GM23338 (cell line): ENCODE measurements at regions not wholly inside any gene's neighbourhood (a gene's known extent, or its start where the extent isn't known, plus 50 kb on each side); places are given as distances from the start of the nearest gene placed in this dataset.

Source experiments
- ATAC-seq: fragments of 200-7000 bp; cut with Tn5 transposase; 3 replicates; pipeline ENCODE4 v1.9.1; 2020
- DNase-seq: peaks from one replicate; pipeline ENCODE4 v3.0.0-alpha.2; 2015; ENCODE audit warnings: low spot score
- H2AFZ ChIP-seq: fragments of 200-600 bp; sonication (generic); 2 replicates; pipeline ENCODE4 v1.8.0; 2016; ENCODE audit warnings: antibody characterized with exemption, mild to moderate bottlenecking, moderate library complexity
- H3F3A ChIP-seq: fragments of 200-600 bp; sonication (generic); replicated peaks from 2 replicates; pipeline ENCODE4 v1.8.0; 2017; ENCODE audit warnings: antibody characterized with exemption, mixed run types, low read depth
- H3K27ac ChIP-seq: fragments of 200-600 bp; sonication (generic); 2 replicates; pipeline ENCODE4 v1.6.1; 2016; ENCODE audit warnings: low read depth
- H3K27me3 ChIP-seq: fragments of 200-600 bp; sonication (generic); 2 replicates; pipeline ENCODE4 v1.8.0; 2016; ENCODE audit warnings: mild to moderate bottlenecking, mixed run types, moderate library complexity; ENCODE audit not compliant: insufficient read depth
- H3K36me3 ChIP-seq: fragments of 200-600 bp; sonication (generic); 2 replicates; pipeline ENCODE4 v1.8.0; 2016; ENCODE audit warnings: mild to moderate bottlenecking; ENCODE audit not compliant: insufficient read depth
- H3K4me1 ChIP-seq: fragments of 200-600 bp; sonication (generic); 2 replicates; pipeline ENCODE4 v1.8.0; 2016; ENCODE audit warnings: mild to moderate bottlenecking, moderate library complexity; ENCODE audit not compliant: insufficient read depth
- H3K4me2 ChIP-seq: fragments of 200-600 bp; sonication (generic); 2 replicates; pipeline ENCODE4 v1.7.1; 2017; ENCODE audit warnings: mixed run types
- H3K4me3 ChIP-seq: fragments of 200-600 bp; sonication (generic); 2 replicates; pipeline ENCODE4 v1.6.1; 2016; ENCODE audit warnings: mixed run types
- H3K79me2 ChIP-seq: fragments of 200-600 bp; sonication (generic); replicated peaks from 2 replicates; pipeline ENCODE4 v1.8.0; 2017; ENCODE audit warnings: mild to moderate bottlenecking; ENCODE audit not compliant: insufficient read depth
- H3K9me2 ChIP-seq: fragments of 200-600 bp; sonication (generic); 2 replicates; pipeline ENCODE4 v1.8.0; 2017; ENCODE audit not compliant: insufficient read depth
- H4K20me1 ChIP-seq: fragments of 200-600 bp; sonication (generic); replicated peaks from 2 replicates; pipeline ENCODE4 v1.8.0; 2017; ENCODE audit warnings: mild to moderate bottlenecking; ENCODE audit not compliant: insufficient read depth
- H3K27ac Mint-ChIP-seq: 2 replicates; pipeline ENCODE4 v1.8.0; 2020; ENCODE audit warnings: inconsistent platforms, mild to moderate bottlenecking, moderate library complexity, mixed read lengths
- H3K27me3 Mint-ChIP-seq: 3 replicates; pipeline ENCODE4 v1.8.0; 2022; ENCODE audit warnings: low read depth, mild to moderate bottlenecking, moderate library complexity, mixed read lengths, inconsistent platforms; ENCODE audit not compliant: insufficient read depth, poor library complexity
- H3K36me3 Mint-ChIP-seq: 3 replicates; pipeline ENCODE4 v1.8.0; 2021; ENCODE audit warnings: low read depth, mild to moderate bottlenecking, inconsistent platforms, moderate library complexity, mixed read lengths
- H3K4me1 Mint-ChIP-seq: 3 replicates; pipeline ENCODE4 v1.8.0; 2020; ENCODE audit warnings: mild to moderate bottlenecking, inconsistent platforms, mixed read lengths
- H3K4me3 Mint-ChIP-seq: 3 replicates; pipeline ENCODE4 v1.8.0; 2021; ENCODE audit warnings: moderate library complexity, mild to moderate bottlenecking, inconsistent platforms, mixed read lengths
- H3K9me3 Mint-ChIP-seq: 3 replicates; pipeline ENCODE4 v1.8.0; 2020; ENCODE audit warnings: moderate library complexity, mild to moderate bottlenecking, inconsistent platforms, mixed read lengths
- CREB1 ChIP-seq: fragments of 250-450 bp; sonication (Bioruptor Pico); IDR thresholded peaks from 2 replicates; pipeline ENCODE4 v1.5.0; 2020; ENCODE audit warnings: low read depth, mild to moderate bottlenecking, moderate library complexity
- EZH2 ChIP-seq: fragments of 200-600 bp; sonication (generic); IDR thresholded peaks from one replicate; pipeline ENCODE4 v1.8.0; 2017; ENCODE audit warnings: antibody characterized with exemption, mild to moderate bottlenecking, low read depth; ENCODE audit not compliant: unreplicated experiment
- JUNB ChIP-seq: IDR thresholded peaks from one replicate; pipeline ENCODE4 v1.6.1; 2016; ENCODE audit warnings: antibody characterized with exemption; ENCODE audit not compliant: unreplicated experiment
- NANOG ChIP-seq: IDR thresholded peaks from 2 replicates; pipeline ENCODE4 v1.6.1; 2016; ENCODE audit warnings: antibody characterized with exemption, borderline replicate concordance
- POLR2AphosphoS5 ChIP-seq: IDR thresholded peaks from 2 replicates; pipeline ENCODE4 v1.6.1; 2016; ENCODE audit warnings: antibody characterized with exemption, low read depth
- STAT1 ChIP-seq: IDR thresholded peaks from one replicate; pipeline ENCODE4 v1.6.1; 2016; ENCODE audit warnings: antibody characterized with exemption; ENCODE audit not compliant: unreplicated experiment
- ZNF114 ChIP-seq: fragments of 250-450 bp; sonication (Bioruptor Pico); IDR thresholded peaks from 2 replicates; pipeline ENCODE4 v1.5.0; 2020; ENCODE audit warnings: mild to moderate bottlenecking, moderate library complexity
- TF ChIP-seq, protein P1 (sequence below): IDR thresholded peaks from one replicate; pipeline ENCODE4 v1.6.1; 2018; ENCODE audit warnings: antibody characterized with exemption; ENCODE audit not compliant: unreplicated experiment
- TF ChIP-seq, protein P2 (sequence below): fragments of 250-450 bp; sonication (Bioruptor Pico); IDR thresholded peaks from 2 replicates; pipeline ENCODE4 v1.5.0; 2020; ENCODE audit warnings: mild to moderate bottlenecking, moderate library complexity
- TF ChIP-seq, protein P3 (sequence below): IDR thresholded peaks from 2 replicates; pipeline ENCODE4 v1.6.1; 2016; ENCODE audit warnings: antibody characterized with exemption
- TF ChIP-seq, protein P4 (sequence below), 2 experiments: fragments of 200-600 bp in 1 of 2; sonication (generic) in 1 of 2; conservative IDR thresholded peaks; 2 replicates each; pipeline versions ENCODE4 v1.5.1 to v1.6.1; 2016 to 2017; ENCODE audit warnings: antibody characterized with exemption in 2 of 2, low read depth in 2 of 2, mild to moderate bottlenecking in 2 of 2, moderate library complexity in 1 of 2

DNA sequence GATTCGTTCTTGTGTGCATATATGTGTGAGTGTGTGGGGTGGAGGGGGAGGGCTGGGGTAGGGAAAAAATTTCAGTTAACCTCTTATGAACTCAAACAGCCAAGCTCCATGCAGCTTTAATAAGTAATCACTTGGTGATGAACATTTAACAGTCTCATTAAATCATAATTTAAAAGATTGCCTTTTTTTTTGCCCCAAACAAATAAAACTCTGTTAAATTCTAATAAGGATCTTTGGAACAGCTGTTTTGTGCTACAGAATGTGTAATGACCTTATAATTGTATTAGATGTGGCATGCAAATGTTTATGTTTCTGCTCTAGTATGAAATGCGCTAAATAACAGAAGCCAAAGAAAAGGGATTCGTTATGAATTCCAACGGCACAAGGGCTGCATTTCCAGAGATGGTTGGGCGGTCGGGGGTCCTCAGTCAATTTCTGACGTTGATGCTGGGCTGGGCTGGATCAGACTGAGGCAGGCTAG lies 80.0 kb upstream of the RORA start (continued):
- TF ChIP-seq, protein P1, sequence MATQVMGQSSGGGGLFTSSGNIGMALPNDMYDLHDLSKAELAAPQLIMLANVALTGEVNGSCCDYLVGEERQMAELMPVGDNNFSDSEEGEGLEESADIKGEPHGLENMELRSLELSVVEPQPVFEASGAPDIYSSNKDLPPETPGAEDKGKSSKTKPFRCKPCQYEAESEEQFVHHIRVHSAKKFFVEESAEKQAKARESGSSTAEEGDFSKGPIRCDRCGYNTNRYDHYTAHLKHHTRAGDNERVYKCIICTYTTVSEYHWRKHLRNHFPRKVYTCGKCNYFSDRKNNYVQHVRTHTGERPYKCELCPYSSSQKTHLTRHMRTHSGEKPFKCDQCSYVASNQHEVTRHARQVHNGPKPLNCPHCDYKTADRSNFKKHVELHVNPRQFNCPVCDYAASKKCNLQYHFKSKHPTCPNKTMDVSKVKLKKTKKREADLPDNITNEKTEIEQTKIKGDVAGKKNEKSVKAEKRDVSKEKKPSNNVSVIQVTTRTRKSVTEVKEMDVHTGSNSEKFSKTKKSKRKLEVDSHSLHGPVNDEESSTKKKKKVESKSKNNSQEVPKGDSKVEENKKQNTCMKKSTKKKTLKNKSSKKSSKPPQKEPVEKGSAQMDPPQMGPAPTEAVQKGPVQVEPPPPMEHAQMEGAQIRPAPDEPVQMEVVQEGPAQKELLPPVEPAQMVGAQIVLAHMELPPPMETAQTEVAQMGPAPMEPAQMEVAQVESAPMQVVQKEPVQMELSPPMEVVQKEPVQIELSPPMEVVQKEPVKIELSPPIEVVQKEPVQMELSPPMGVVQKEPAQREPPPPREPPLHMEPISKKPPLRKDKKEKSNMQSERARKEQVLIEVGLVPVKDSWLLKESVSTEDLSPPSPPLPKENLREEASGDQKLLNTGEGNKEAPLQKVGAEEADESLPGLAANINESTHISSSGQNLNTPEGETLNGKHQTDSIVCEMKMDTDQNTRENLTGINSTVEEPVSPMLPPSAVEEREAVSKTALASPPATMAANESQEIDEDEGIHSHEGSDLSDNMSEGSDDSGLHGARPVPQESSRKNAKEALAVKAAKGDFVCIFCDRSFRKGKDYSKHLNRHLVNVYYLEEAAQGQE: no peak

DNA sequence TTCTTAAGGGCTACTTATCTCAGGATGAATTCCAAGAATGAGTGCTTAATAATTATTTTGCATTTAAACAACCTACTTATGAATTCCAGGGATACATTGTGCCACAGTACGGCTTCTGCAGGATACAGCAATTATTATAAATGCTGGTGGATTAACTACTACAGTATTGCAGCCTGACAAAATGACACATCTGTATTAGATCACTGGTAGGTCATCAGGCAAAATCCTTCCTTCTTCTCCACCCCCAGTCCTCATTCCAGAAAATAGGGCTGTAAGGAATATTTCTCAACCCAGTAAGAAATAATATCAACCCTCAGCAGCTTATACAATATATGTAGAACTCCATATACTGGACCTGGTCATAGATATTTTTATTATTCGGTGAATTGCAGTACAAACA lies 79.3 kb upstream of the RORA start:
- H3K4me1 ChIP-seq: no peaks in the 10 kb centered on the region
- no peak overlapping the region for H3K4me3 ChIP-seq
- ATAC-seq (no peak), DNase-seq (no peak)
- H3K27ac ChIP-seq: no peak overlapping the region
- no peak overlapping the region for H3K27ac Mint-ChIP-seq
- H3K36me3 ChIP-seq: no peaks in the 10 kb centered on the region
- no peaks in the 10 kb centered on the region for H3K27me3 Mint-ChIP-seq
- no peaks in the 10 kb centered on the region for H3F3A ChIP-seq
- H3K4me3 Mint-ChIP-seq: no peak overlapping the region
- H2AFZ ChIP-seq: no peak overlapping the region
- no peak overlapping the region for H3K4me2 ChIP-seq
- H3K9me2 ChIP-seq: no peaks in the 10 kb centered on the region
- H4K20me1 ChIP-seq: no peaks in the 10 kb centered on the region
- H3K4me1 Mint-ChIP-seq: no peaks in the 10 kb centered on the region
- no peaks in the 10 kb centered on the region for H3K36me3 Mint-ChIP-seq
- no peaks in the 10 kb centered on the region for H3K27me3 ChIP-seq
- no peaks in the 10 kb centered on the region for H3K79me2 ChIP-seq
- H3K9me3 Mint-ChIP-seq: no peaks in the 10 kb centered on the region
- TF ChIP-seq JUNB (no peak), STAT1 (no peak), POLR2AphosphoS5 (no peak), ZNF114 (CRISPR knock-in tag) (no peak), EZH2 (no peak), NANOG (no peak), CREB1 (CRISPR knock-in tag) (no peak)
- TF ChIP-seq, protein P2, sequence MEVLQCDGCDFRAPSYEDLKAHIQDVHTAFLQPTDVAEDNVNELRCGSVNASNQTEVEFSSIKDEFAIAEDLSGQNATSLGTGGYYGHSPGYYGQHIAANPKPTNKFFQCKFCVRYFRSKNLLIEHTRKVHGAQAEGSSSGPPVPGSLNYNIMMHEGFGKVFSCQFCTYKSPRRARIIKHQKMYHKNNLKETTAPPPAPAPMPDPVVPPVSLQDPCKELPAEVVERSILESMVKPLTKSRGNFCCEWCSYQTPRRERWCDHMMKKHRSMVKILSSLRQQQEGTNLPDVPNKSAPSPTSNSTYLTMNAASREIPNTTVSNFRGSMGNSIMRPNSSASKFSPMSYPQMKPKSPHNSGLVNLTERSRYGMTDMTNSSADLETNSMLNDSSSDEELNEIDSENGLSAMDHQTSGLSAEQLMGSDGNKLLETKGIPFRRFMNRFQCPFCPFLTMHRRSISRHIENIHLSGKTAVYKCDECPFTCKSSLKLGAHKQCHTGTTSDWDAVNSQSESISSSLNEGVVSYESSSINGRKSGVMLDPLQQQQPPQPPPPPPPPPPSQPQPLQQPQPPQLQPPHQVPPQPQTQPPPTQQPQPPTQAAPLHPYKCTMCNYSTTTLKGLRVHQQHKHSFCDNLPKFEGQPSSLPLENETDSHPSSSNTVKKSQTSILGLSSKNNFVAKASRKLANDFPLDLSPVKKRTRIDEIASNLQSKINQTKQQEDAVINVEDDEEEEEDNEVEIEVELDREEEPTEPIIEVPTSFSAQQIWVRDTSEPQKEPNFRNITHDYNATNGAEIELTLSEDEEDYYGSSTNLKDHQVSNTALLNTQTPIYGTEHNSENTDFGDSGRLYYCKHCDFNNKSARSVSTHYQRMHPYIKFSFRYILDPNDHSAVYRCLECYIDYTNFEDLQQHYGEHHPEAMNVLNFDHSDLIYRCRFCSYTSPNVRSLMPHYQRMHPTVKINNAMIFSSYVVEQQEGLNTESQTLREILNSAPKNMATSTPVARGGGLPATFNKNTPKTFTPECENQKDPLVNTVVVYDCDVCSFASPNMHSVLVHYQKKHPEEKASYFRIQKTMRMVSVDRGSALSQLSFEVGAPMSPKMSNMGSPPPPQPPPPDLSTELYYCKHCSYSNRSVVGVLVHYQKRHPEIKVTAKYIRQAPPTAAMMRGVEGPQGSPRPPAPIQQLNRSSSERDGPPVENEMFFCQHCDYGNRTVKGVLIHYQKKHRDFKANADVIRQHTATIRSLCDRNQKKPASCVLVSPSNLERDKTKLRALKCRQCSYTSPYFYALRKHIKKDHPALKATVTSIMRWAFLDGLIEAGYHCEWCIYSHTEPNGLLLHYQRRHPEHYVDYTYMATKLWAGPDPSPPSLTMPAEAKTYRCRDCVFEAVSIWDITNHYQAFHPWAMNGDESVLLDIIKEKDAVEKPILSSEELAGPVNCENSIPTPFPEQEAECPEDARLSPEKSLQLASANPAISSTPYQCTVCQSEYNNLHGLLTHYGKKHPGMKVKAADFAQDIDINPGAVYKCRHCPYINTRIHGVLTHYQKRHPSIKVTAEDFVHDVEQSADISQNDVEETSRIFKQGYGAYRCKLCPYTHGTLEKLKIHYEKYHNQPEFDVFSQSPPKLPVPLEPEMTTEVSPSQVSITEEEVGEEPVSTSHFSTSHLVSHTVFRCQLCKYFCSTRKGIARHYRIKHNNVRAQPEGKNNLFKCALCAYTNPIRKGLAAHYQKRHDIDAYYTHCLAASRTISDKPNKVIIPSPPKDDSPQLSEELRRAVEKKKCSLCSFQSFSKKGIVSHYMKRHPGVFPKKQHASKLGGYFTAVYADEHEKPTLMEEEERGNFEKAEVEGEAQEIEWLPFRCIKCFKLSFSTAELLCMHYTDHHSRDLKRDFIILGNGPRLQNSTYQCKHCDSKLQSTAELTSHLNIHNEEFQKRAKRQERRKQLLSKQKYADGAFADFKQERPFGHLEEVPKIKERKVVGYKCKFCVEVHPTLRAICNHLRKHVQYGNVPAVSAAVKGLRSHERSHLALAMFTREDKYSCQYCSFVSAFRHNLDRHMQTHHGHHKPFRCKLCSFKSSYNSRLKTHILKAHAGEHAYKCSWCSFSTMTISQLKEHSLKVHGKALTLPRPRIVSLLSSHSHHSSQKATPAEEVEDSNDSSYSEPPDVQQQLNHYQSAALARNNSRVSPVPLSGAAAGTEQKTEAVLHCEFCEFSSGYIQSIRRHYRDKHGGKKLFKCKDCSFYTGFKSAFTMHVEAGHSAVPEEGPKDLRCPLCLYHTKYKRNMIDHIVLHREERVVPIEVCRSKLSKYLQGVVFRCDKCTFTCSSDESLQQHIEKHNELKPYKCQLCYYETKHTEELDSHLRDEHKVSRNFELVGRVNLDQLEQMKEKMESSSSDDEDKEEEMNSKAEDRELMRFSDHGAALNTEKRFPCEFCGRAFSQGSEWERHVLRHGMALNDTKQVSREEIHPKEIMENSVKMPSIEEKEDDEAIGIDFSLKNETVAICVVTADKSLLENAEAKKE (CRISPR knock-in tag): no peak
- TF ChIP-seq, protein P3, sequence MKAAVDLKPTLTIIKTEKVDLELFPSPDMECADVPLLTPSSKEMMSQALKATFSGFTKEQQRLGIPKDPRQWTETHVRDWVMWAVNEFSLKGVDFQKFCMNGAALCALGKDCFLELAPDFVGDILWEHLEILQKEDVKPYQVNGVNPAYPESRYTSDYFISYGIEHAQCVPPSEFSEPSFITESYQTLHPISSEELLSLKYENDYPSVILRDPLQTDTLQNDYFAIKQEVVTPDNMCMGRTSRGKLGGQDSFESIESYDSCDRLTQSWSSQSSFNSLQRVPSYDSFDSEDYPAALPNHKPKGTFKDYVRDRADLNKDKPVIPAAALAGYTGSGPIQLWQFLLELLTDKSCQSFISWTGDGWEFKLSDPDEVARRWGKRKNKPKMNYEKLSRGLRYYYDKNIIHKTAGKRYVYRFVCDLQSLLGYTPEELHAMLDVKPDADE: no peak
- TF ChIP-seq, protein P4, sequence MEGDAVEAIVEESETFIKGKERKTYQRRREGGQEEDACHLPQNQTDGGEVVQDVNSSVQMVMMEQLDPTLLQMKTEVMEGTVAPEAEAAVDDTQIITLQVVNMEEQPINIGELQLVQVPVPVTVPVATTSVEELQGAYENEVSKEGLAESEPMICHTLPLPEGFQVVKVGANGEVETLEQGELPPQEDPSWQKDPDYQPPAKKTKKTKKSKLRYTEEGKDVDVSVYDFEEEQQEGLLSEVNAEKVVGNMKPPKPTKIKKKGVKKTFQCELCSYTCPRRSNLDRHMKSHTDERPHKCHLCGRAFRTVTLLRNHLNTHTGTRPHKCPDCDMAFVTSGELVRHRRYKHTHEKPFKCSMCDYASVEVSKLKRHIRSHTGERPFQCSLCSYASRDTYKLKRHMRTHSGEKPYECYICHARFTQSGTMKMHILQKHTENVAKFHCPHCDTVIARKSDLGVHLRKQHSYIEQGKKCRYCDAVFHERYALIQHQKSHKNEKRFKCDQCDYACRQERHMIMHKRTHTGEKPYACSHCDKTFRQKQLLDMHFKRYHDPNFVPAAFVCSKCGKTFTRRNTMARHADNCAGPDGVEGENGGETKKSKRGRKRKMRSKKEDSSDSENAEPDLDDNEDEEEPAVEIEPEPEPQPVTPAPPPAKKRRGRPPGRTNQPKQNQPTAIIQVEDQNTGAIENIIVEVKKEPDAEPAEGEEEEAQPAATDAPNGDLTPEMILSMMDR (conservative IDR thresholded peaks at IDR 0.05; ENCODE audit: low read depth in 2 of 2): no peak
